B cell (primary cell): ENCODE measurements at regions not wholly inside any gene's neighbourhood (a gene's known extent, or its start where the extent isn't known, plus 50 kb on each side); places are given as distances from the start of the nearest gene placed in this dataset.

ENCODE experiments used
- ATAC-seq: fragments of 200-7000 bp; cut with Tn5 transposase; one replicate; pipeline ENCODE4 v1.10.0; 2021; ENCODE audit warnings: low read depth, mild to moderate bottlenecking, moderate number of reproducible peaks, moderate library complexity
- CTCF ChIA-PET: fragments of 350-600 bp; sonication (Branson Sonifier 250); formaldehyde crosslinking; loops from one replicate; lab custom pipeline; 2021; ENCODE audit warnings: antibody characterized with exemption, inconsistent platforms; lab: Charles Lee
- POLR2A ChIA-PET: fragments of 350-600 bp; sonication (Branson Sonifier 250); formaldehyde crosslinking; loops from one replicate; lab custom pipeline; 2021; ENCODE audit warnings: antibody characterized with exemption; lab: Charles Lee
- DNase-seq: peaks from one replicate; pipeline ENCODE4 v3.0.0; 2013
- H2AFZ ChIP-seq: 2 replicates; pipeline ENCODE4 v1.6.1; 2012; ENCODE audit warnings: mild to moderate bottlenecking, low read depth, low read length; ENCODE audit not compliant: insufficient read depth, poor library complexity, severe bottlenecking
- H3K27ac ChIP-seq, 2 donors: 1 replicate in 1 of 2; 2 replicates in 1 of 2; pipeline ENCODE4 v1.5.1; 2012 to 2013; ENCODE audit warnings: low read length in 2 of 2, mild to moderate bottlenecking in 2 of 2, moderate library complexity in 1 of 2
- H3K27me3 ChIP-seq, 4 experiments: fragments of 200-600 bp in 1 of 4; sonication (generic) in 1 of 4; replicated peaks in 1 of 4; 1 replicate in 2 of 4; 2 replicates in 2 of 4; pipeline versions ENCODE4 v1.6.1 to v1.7.0; 2013 to 2016; ENCODE audit warnings: low read length in 3 of 4, mild to moderate bottlenecking in 2 of 4, mixed read lengths in 1 of 4, moderate library complexity in 1 of 4; ENCODE audit not compliant: insufficient read depth in 4 of 4, control insufficient read depth in 3 of 4; ENCODE audit errors: control extremely low read depth in 1 of 4
- H3K36me3 ChIP-seq, 2 experiments: replicated peaks in 1 of 2; 1 replicate in 1 of 2; 2 replicates in 1 of 2; pipeline versions ENCODE4 v1.6.1 to v1.7.1; 2013; ENCODE audit warnings: low read length in 1 of 2; ENCODE audit not compliant: insufficient read depth in 2 of 2, control insufficient read depth in 1 of 2; ENCODE audit errors: control extremely low read depth in 1 of 2, extremely low read depth in 1 of 2
- H3K4me1 ChIP-seq, 2 donors: fragments of 200-600 bp in 1 of 2; sonication (generic) in 1 of 2; 1 replicate in 1 of 2; 2 replicates in 1 of 2; pipeline versions ENCODE4 v1.5.1 to v1.6.1; 2013 to 2017; ENCODE audit warnings: low read length in 2 of 2; ENCODE audit not compliant: control insufficient read depth in 2 of 2, insufficient read depth in 2 of 2
- H3K4me2 ChIP-seq: replicated peaks from 2 replicates; pipeline ENCODE3; 2012; ENCODE audit warnings: mild to moderate bottlenecking, low read depth, low read length; ENCODE audit not compliant: poor library complexity, severe bottlenecking
- H3K4me3 ChIP-seq, 5 experiments: fragments of 200-600 bp in 1 of 5; sonication (generic) in 1 of 5; 1 replicate in 3 of 5; 2 replicates in 2 of 5; pipeline versions ENCODE4 v1.5.1 to v1.7.0; 2011 to 2016; ENCODE audit warnings: low read length in 4 of 5, mild to moderate bottlenecking in 4 of 5, low read depth in 2 of 5, control low read depth in 1 of 5, moderate library complexity in 1 of 5; ENCODE audit not compliant: insufficient read depth in 1 of 5; ENCODE audit errors: control extremely low read depth in 1 of 5, extremely low read depth in 1 of 5
- H3K79me2 ChIP-seq: fragments of 200-600 bp; sonication (generic); one replicate; pipeline ENCODE4 v1.6.0; 2016; ENCODE audit warnings: low read length; ENCODE audit not compliant: control insufficient read depth, insufficient read depth
- H3K9ac ChIP-seq: fragments of 200-600 bp; sonication (generic); 2 replicates; pipeline ENCODE4 v1.6.1; 2017; ENCODE audit warnings: mild to moderate bottlenecking, low read length, moderate library complexity
- H3K9me3 ChIP-seq, 3 donors: one replicate each; pipeline versions ENCODE4 v1.6.1 to v1.7.1; 2013; ENCODE audit warnings: low read length in 2 of 3; ENCODE audit not compliant: control insufficient read depth in 2 of 3, insufficient read depth in 1 of 3; ENCODE audit errors: control extremely low read depth in 1 of 3
- H4K20me1 ChIP-seq: 2 replicates; pipeline ENCODE4 v1.6.0; 2012; ENCODE audit warnings: mild to moderate bottlenecking, low read length; ENCODE audit not compliant: insufficient read depth, control insufficient read depth, poor library complexity, severe bottlenecking
- H3K27ac Mint-ChIP-seq: one replicate; pipeline ENCODE4 v1.8.0; 2021; ENCODE audit warnings: mixed read lengths
- H3K27me3 Mint-ChIP-seq: one replicate; pipeline ENCODE4 v1.8.0; 2021; ENCODE audit warnings: mixed read lengths
- H3K4me1 Mint-ChIP-seq: one replicate; pipeline ENCODE4 v1.8.0; 2021; ENCODE audit warnings: mixed read lengths
- H3K4me3 Mint-ChIP-seq: one replicate; pipeline ENCODE4 v1.8.0; 2021; ENCODE audit warnings: mixed read lengths
- H3K9me3 Mint-ChIP-seq: one replicate; pipeline ENCODE4 v1.8.0; 2022; ENCODE audit warnings: mixed read lengths; ENCODE audit not compliant: insufficient read depth
- EZH2 ChIP-seq: IDR thresholded peaks from 2 replicates; pipeline ENCODE4 v1.6.1; 2012; ENCODE audit warnings: borderline replicate concordance, low read depth, mild to moderate bottlenecking, moderate library complexity, low read length; ENCODE audit not compliant: insufficient read depth, poor library complexity, severe bottlenecking
- WGBS: methylation state at CpG from one replicate; pipeline ENCODE4 v1.1.5; 2013; ENCODE audit warnings: missing lambda C conversion rate; ENCODE audit not compliant: insufficient coverage; 5-methylcytosine and 5-hydroxymethylcytosine counted together
- intact Hi-C: fragments of 100-400 bp; cut with micrococcal nuclease; formaldehyde crosslinking; loops from one replicate; pipeline ENCODE4 v1.10.0; 2022
- TF ChIP-seq, protein P1 (sequence below): fragments of 200-600 bp; IDR thresholded peaks from one replicate; pipeline ENCODE4 v1.8.0; 2022; ENCODE audit warnings: antibody characterized with exemption, mild to moderate bottlenecking

DNA sequence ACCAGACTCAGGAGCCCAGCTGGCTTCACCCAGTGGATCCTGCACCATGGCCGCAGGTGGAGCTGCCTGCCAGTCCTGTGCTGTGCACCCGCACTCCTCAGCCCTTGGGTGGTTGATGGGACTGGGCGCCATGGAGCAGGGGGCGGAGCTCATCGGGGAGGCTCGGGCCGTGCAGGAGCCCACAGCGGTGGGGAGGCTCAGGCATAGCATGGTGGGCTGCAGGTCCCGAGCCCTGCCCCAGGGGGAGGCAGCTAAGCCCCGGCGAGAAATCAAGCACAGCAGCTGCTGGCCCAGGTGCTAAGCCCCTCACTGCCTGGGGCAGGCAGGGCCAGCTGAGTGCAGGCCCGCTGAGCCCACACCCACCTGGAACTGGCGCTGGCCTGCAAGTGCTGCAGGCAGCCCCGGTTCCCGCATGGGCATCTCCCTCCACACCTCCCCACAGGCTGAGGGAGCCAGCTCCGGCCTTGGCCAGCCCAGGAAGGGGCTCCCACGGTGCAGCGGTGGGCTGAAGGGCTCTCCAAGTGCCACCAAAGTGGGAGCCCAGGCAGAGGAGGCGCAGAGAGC, 464.1 kb upstream of the DIPK2B start:
- ATAC-seq (no peak), DNase-seq (no peak)
- Mint-ChIP-seq H3K9me3 (no peaks in the 10 kb centered on the region), H3K4me3 (no peak overlapping the region), H3K4me1 (no peaks in the 10 kb centered on the region), H3K27ac (no peak overlapping the region), H3K27me3 (no peaks in the 10 kb centered on the region)
- POLR2A ChIA-PET: no interaction called here
- Histone ChIP-seq H3K4me1 (no peaks in the 10 kb centered on the region), H3K36me3 (no peaks in the 10 kb centered on the region), H3K4me2 (no peak overlapping the region), H3K27ac (no peak overlapping the region), H3K9ac (no peak overlapping the region), H3K9me3 (peaks cover 0 to 5% (median 0%) of the 10 kb centered on the region in 3 donors), H2AFZ (no peak overlapping the region), H3K79me2 (no peaks in the 10 kb centered on the region), H4K20me1 (no peaks in the 10 kb centered on the region), H3K27me3 (no peaks in the 10 kb centered on the region), H3K4me3 (no peak overlapping the region)
- CTCF ChIA-PET: no interaction called here
- TF ChIP-seq, protein P1, sequence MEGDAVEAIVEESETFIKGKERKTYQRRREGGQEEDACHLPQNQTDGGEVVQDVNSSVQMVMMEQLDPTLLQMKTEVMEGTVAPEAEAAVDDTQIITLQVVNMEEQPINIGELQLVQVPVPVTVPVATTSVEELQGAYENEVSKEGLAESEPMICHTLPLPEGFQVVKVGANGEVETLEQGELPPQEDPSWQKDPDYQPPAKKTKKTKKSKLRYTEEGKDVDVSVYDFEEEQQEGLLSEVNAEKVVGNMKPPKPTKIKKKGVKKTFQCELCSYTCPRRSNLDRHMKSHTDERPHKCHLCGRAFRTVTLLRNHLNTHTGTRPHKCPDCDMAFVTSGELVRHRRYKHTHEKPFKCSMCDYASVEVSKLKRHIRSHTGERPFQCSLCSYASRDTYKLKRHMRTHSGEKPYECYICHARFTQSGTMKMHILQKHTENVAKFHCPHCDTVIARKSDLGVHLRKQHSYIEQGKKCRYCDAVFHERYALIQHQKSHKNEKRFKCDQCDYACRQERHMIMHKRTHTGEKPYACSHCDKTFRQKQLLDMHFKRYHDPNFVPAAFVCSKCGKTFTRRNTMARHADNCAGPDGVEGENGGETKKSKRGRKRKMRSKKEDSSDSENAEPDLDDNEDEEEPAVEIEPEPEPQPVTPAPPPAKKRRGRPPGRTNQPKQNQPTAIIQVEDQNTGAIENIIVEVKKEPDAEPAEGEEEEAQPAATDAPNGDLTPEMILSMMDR: no peak
- no peak for TF ChIP-seq EZH2
- intact Hi-C loops: no loop called here
- WGBS: 92% methylated on average over 16 of the region's 19 CpGs

GRCh38 chrX:45660477-45660876, 459.8 kb upstream of the DIPK2B start:
- no peaks in the 10 kb centered on the region for H3K4me1 Mint-ChIP-seq
- H3K79me2 ChIP-seq: no peaks in the 10 kb centered on the region
- H3K27ac ChIP-seq: no peak overlapping the region
- no peaks in the 10 kb centered on the region for H3K36me3 ChIP-seq
- H3K27me3 Mint-ChIP-seq: no peaks in the 10 kb centered on the region
- H4K20me1 ChIP-seq: no peaks in the 10 kb centered on the region
- no peak overlapping the region for H3K9ac ChIP-seq
- peaks cover 0 to 13% (median 0%) of the 10 kb centered on the region in 3 donors for H3K9me3 ChIP-seq
- H3K4me2 ChIP-seq: no peak overlapping the region
- no peak overlapping the region for H3K4me3 ChIP-seq
- WGBS: no CpG with 5 or more reads among the region's 2 CpGs
- ATAC-seq (no peak), DNase-seq (no peak)
- no peaks in the 10 kb centered on the region for H3K9me3 Mint-ChIP-seq
- CTCF ChIA-PET: no interaction called here
- no peaks in the 10 kb centered on the region for H3K4me1 ChIP-seq
- no peak overlapping the region for H3K4me3 Mint-ChIP-seq
- POLR2A ChIA-PET: no interaction called here
- no peak overlapping the region for H2AFZ ChIP-seq
- H3K27ac Mint-ChIP-seq: no peak overlapping the region
- intact Hi-C loops: no loop called here
- H3K27me3 ChIP-seq: no peaks in the 10 kb centered on the region
- TF ChIP-seq, protein P1: no peak
- TF ChIP-seq EZH2: no peak
